BE2C (cell line): ENCODE measurements at regions not wholly inside any gene's neighbourhood (a gene's known extent, or its start where the extent isn't known, plus 50 kb on each side); places are given as distances from the start of the nearest gene placed in this dataset.
A peak's percentile ranks its signal among the peaks of the same experiment; 100 is the strongest.

ENCODE experiments used
- DNase-seq: peaks from one replicate; pipeline ENCODE4 v3.0.0-alpha.2; 2020
- H3K27me3 ChIP-seq: fragments of 250-450 bp; sonication (Bioruptor Pico); 2 replicates; pipeline ENCODE4 v1.5.1; 2020; ENCODE audit warnings: mild to moderate bottlenecking
- H3K36me3 ChIP-seq: fragments of 250-450 bp; sonication (Bioruptor Pico); 2 replicates; pipeline ENCODE4 v1.5.1; 2020; ENCODE audit warnings: mild to moderate bottlenecking
- H3K4me1 ChIP-seq: fragments of 250-450 bp; sonication (Bioruptor Pico); 2 replicates; pipeline ENCODE4 v1.5.1; 2020
- H3K4me3 ChIP-seq: 2 replicates; pipeline ENCODE4 v1.5.1; 2011; ENCODE audit warnings: low read depth, low read length
- H3K9me3 ChIP-seq: fragments of 250-450 bp; sonication (Bioruptor Pico); 2 replicates; pipeline ENCODE4 v1.5.1; 2020
- TF ChIP-seq, protein P1 (sequence below): IDR thresholded peaks from 2 replicates; pipeline ENCODE4 v1.5.1; 2012; ENCODE audit warnings: mild to moderate bottlenecking, low read depth, low read length

DNA sequence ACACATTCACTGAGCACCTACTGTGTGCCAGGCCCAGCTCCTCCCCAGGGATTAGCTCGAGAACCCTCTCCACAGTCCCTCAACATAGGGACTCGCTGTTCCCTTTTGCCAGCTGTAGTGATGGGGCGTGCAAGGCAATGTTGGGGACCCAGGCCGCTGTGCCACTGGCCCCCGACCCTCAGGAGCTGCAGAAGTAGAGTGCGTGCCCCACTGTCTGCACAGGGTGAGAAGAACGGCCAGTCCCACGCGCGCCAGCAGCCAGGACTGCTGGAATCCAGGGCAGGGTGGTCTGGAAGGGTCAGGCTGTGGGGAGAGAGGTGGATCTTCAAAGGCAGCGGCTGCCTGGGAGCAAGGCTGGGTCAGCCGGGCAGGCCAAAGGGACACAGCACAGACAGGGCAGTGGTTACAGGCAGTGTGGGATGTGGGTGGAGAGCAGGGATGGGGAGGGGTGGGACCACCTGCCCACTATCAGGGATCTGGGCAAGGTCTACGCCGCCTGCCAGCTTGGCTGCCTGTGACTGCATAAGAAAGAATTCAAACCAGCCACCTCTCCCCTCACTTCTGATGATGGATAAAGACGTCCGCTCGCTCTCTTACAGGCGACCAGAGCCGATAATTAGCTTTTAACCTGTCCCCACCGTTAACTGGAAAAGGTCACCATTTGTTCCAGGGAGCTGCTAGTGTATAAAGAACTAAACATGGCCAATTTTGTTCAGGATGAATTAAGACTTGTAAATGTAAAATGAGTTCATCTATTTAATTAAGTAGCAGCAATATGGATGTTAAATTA, 86.7 kb upstream of the GSE1 start:
- peaks cover 61% of the 10 kb centered on the region for H3K4me1 ChIP-seq

DNA sequence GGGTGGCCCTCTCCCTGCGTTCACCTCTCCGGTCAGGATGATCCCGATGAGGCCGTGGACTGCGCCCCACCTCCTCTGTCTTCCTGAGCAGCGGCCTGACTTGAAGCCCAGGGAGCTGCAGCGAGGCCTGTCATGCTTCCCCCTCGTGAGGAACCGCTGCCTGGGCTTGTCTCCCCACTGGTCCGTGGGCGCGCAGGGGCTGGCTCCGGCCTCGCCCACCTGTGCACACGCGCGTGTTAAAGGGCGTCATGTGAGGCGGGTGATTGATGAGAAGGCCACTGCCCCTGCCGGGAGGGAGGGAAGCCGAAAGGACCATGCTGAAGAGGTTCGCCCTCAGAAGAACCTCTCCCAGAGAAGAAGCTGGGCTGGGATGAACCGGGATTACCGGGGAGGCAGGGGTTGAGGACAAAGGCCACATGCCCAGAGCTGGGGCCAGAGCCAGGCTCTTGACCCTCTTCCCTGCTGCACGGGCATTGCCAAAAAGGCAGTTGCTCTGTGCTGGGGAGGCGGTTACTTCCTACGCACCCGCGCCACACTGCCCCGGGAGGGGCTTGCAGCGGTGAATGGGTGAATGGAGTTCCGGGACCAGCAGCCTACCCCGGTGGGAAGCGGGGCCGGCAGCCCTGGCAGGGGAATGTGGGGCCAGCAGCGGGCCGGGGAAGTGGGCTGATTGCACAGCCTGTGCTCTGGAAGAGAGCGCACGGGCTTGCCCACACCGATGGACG, 85.9 kb upstream of the GSE1 start:
- H3K4me3 ChIP-seq: no peak overlapping the region
- H3K9me3 ChIP-seq: no peaks in the 10 kb centered on the region
- no peaks in the 10 kb centered on the region for H3K36me3 ChIP-seq
- TF ChIP-seq, protein P1, sequence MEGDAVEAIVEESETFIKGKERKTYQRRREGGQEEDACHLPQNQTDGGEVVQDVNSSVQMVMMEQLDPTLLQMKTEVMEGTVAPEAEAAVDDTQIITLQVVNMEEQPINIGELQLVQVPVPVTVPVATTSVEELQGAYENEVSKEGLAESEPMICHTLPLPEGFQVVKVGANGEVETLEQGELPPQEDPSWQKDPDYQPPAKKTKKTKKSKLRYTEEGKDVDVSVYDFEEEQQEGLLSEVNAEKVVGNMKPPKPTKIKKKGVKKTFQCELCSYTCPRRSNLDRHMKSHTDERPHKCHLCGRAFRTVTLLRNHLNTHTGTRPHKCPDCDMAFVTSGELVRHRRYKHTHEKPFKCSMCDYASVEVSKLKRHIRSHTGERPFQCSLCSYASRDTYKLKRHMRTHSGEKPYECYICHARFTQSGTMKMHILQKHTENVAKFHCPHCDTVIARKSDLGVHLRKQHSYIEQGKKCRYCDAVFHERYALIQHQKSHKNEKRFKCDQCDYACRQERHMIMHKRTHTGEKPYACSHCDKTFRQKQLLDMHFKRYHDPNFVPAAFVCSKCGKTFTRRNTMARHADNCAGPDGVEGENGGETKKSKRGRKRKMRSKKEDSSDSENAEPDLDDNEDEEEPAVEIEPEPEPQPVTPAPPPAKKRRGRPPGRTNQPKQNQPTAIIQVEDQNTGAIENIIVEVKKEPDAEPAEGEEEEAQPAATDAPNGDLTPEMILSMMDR: no peak
- H3K4me1 ChIP-seq: peaks cover 59% of the 10 kb centered on the region
- no peaks in the 10 kb centered on the region for H3K27me3 ChIP-seq
- peak; percentile 8 for DNase-seq

More for the DNA sequence above, 86.7 kb upstream of the GSE1 start:
- H3K4me3 ChIP-seq: no peak overlapping the region
- no peaks in the 10 kb centered on the region for H3K36me3 ChIP-seq
- TF ChIP-seq, protein P1: no peak
- H3K9me3 ChIP-seq: no peaks in the 10 kb centered on the region
- H3K27me3 ChIP-seq: no peaks in the 10 kb centered on the region
- DNase-seq: peak; percentile 17

DNA sequence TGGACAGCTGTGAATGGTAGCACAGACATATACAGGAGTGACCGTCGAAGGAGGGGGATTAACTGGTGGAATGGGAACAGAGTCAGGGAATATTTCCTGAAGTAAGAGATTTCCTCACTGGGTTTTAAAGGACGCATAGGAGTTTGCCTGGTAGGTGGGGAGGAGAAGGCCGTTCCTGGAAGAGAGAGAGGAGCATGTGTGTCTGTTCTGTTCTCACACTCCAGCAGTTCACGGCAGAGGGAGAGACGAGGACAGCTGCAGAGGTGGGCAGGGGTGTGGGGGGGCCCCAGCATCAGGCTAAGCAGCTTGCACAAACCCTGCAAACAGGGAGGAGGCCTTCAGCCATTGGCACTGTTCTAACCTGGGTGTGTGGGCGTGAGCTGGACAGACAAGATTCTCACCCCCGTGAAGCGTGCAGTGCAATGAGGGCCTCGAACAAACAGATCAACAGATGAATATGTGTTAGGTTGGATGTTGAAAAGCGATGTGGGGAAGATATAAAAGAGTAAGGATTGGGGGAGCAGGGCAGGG, 85.3 kb upstream of the GSE1 start:
- no peaks in the 10 kb centered on the region for H3K27me3 ChIP-seq
- H3K36me3 ChIP-seq: no peaks in the 10 kb centered on the region
- peak; percentile 11 for DNase-seq
- TF ChIP-seq, protein P1: no peak
- no peak overlapping the region for H3K4me3 ChIP-seq
- no peaks in the 10 kb centered on the region for H3K9me3 ChIP-seq
- peaks cover 54% of the 10 kb centered on the region for H3K4me1 ChIP-seq

DNA sequence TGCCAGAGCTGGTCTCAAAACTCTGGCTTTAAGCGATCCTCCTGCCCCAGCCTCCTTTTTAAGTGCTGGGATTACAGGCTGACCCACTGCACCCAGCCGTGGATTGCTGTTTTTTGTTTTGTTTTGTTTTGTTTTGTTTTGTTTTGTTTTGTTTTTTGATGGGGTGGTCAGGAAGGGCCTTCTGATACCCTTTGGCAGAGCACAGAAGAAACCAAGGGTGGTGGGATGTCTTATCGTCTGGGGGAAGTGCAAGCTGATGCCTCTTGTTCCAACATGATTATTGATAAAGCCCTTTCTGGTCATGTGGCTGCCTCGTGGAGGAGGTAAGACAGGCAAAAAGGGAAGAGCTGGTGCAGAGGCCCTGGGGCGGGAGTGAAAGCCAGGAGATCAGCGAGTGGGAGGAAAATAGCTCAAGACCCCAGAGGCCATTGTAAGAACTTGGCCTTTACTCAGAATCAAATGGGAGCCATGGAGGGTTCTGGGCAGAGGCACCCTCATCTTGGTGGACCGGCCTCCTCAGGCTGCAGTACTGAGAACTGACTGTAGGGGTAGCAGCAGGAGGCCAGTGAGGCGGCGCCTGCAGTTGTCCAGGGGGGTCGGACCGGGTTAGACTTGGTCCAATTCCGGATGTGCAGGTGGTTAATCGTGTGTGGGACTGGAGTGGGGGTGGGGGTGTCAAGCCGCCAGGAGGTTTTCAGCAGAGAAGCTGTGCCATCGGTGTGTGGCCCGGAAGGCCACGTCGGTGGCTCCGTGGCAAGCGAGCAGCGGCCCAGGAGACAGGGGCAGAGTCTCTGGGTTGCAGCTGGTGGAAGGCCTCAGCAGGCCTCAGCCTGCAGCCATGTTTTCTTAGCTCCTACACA, 84.4 kb upstream of the GSE1 start:
- peak; percentile 43 for DNase-seq
- Histone ChIP-seq H3K9me3 (no peaks in the 10 kb centered on the region), H3K4me3 (no peak overlapping the region), H3K4me1 (peaks cover 45% of the 10 kb centered on the region), H3K36me3 (no peaks in the 10 kb centered on the region), H3K27me3 (no peaks in the 10 kb centered on the region)
- TF ChIP-seq, protein P1: peak; percentile 54

DNA sequence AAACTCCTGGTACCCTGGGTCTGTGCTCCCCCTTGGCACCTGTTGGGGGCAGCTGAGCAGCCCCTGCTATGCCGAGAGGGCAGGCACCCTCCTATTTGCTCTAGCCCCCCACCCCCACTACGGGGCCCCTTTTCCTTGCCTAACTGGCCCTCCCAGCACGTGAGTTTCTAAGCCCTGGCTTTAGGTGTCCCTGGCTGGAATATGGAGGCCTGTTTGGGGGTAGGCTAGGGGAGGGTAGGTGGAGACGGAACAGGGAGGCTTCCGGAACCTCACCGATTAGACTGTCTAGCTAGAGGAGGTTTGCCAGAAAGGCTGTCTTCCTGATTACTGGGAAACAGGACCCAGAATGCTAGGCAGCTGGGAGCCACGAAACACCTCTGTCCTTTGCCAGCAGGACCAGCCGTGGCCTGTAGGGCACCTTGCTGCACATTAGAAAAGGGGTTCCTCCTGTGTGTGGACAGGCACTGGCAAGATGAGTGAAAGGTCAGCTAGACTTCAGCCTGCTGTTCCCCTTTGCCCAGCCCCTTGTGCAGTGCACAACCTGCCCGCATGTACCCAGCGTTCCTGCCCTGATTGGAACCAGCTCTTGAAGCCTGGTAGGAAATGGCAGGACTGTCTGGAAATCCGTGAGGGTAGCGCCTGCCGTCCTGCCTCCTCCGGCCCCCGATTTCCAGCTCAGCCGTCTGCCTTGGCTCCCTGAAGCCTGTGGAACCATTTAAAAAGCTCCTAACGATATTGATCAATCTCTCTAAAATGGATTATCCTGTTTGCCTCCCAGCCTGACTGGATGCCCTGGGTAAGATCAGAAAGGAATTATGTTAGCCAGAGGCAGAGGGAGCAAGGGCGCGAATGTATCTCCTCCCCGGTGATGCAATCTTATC, 83.4 kb upstream of the GSE1 start:
- TF ChIP-seq, protein P1: peak; percentile 44
- Histone ChIP-seq H3K4me3 (no peak overlapping the region), H3K27me3 (no peaks in the 10 kb centered on the region), H3K4me1 (peaks cover 38% of the 10 kb centered on the region), H3K36me3 (no peaks in the 10 kb centered on the region), H3K9me3 (no peaks in the 10 kb centered on the region)
- peak; percentile 53 for DNase-seq
